Right cardiac atrium (tissue), 5 donors: ENCODE measurements at regions not wholly inside any gene's neighbourhood (a gene's known extent, or its start where the extent isn't known, plus 50 kb on each side); places are given as distances from the start of the nearest gene placed in this dataset.

ENCODE experiments used
- ATAC-seq, 2 donors: fragments of 200-7000 bp; cut with Tn5 transposase; one replicate each; pipeline versions ENCODE4 v1.8.0 to v1.9.1; 2020; ENCODE audit warnings: moderate library complexity in 2 of 2, mild to moderate bottlenecking in 1 of 2
- DNase-seq, 3 donors: peaks; one replicate each; pipeline ENCODE4 v3.0.0-alpha.2; 2020
- H3K27ac ChIP-seq: one replicate; pipeline ENCODE4 v1.5.1; 2013; ENCODE audit warnings: mild to moderate bottlenecking, low read length, control low read depth, moderate library complexity
- H3K27me3 ChIP-seq: one replicate; pipeline ENCODE4 v1.6.1; 2013; ENCODE audit not compliant: control insufficient read depth, insufficient read depth
- H3K4me1 ChIP-seq: one replicate; pipeline ENCODE4 v1.6.1; 2013; ENCODE audit warnings: low read length; ENCODE audit not compliant: control insufficient read depth, insufficient read depth
- H3K4me3 ChIP-seq: one replicate; pipeline ENCODE4 v1.5.1; 2013; ENCODE audit warnings: low read length, control low read depth
- H3K9me3 ChIP-seq: one replicate; pipeline ENCODE4 v1.6.1; 2013; ENCODE audit warnings: low read length; ENCODE audit not compliant: control insufficient read depth
- WGBS: extraction: QIAGEN DNeasy Blood & Tissue Kit; methylation state at CpG from one replicate; pipeline ENCODE4 v1.1.7; 2013; 5-methylcytosine and 5-hydroxymethylcytosine counted together
- intact Hi-C, 4 donors: fragments of 100-400 bp; cut with DNase I; formaldehyde crosslinking; loops; one replicate each; pipeline versions ENCODE4 v1.11.0 to v1.14.0; 2022 to 2023
- donor health status: healthy with polysubstance abuse.
- donor health status: DM: no; HTN: yes; CAD: no.
- donor health status: DM: no; HTN: no; CAD: no.
- donor health status: DM: no; HTN: yes; CAD: no; lungs with severe emphysema.
- donor health status: DM: yes; HTN: yes; CAD: no.

DNA sequence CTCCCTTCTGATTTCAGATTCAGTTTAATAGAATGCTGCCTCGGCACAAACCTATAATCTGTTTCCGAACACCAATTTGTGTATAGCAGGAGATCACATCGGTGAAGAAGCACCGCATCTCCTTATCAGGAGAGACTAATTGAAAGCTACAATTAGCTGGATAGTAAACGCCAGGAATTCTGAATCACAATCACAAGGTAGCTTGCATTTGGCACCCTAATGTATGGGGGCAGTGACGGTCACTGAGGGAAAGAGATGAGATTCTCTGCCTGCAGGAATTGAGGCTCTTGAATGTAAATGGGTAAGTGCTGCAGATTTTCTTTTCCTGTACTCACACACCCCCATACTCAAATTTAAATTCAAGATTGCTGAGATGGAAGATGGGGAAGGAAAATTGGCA is 373.6 kb upstream of the ZNF608 start:
- H3K4me3 ChIP-seq, result no peak overlapping the region
- DNase-seq (no peak), ATAC-seq (no peak)
- H3K4me1 ChIP-seq, result no peaks in the 10 kb centered on the region
- H3K27ac ChIP-seq, result no peak overlapping the region
- H3K9me3 ChIP-seq, result no peaks in the 10 kb centered on the region
- H3K27me3 ChIP-seq, result no peaks in the 10 kb centered on the region
- WGBS, result 84% methylated on average over 6 of the region's 6 CpGs
- intact Hi-C loops, result no loop called here

GRCh38 chr5:125125031-125125823 is 378.8 kb upstream of the ZNF608 start:
- Histone ChIP-seq H3K9me3 (no peaks in the 10 kb centered on the region), H3K27me3 (no peaks in the 10 kb centered on the region), H3K27ac (no peak overlapping the region), H3K4me3 (no peak overlapping the region), H3K4me1 (no peaks in the 10 kb centered on the region)
- no peak for DNase-seq
- intact Hi-C loops, result no loop called here
- 57% methylated on average over 6 of the region's 6 CpGs for WGBS
- no peak for ATAC-seq

GRCh38 chr5:125126050-125126449 is 379.6 kb upstream of the ZNF608 start:
- DNase-seq (no peak), ATAC-seq (no peak)
- Histone ChIP-seq H3K27ac (no peak overlapping the region), H3K27me3 (no peaks in the 10 kb centered on the region), H3K4me1 (no peaks in the 10 kb centered on the region), H3K9me3 (no peaks in the 10 kb centered on the region), H3K4me3 (no peak overlapping the region)
- intact Hi-C loops, result no loop called here

GRCh38 chr5:125129151-125129806 is 382.8 kb upstream of the ZNF608 start:
- no peak for ATAC-seq
- Histone ChIP-seq H3K27ac (no peak overlapping the region), H3K4me3 (no peak overlapping the region), H3K9me3 (no peaks in the 10 kb centered on the region), H3K27me3 (no peaks in the 10 kb centered on the region), H3K4me1 (no peaks in the 10 kb centered on the region)
- DNase-seq, result no peak
- intact Hi-C loops, result no loop called here
- WGBS, result 93% methylated on average over 4 of the region's 4 CpGs

GRCh38 chr5:125130591-125130990 is 384.2 kb upstream of the ZNF608 start:
- H3K27me3 ChIP-seq, result no peaks in the 10 kb centered on the region
- no peak overlapping the region for H3K4me3 ChIP-seq
- H3K4me1 ChIP-seq, result no peaks in the 10 kb centered on the region
- WGBS, result 98% methylated on average over 2 of the region's 2 CpGs
- no peaks in the 10 kb centered on the region for H3K9me3 ChIP-seq
- ATAC-seq, result no peak
- intact Hi-C loops, result no loop called here
- H3K27ac ChIP-seq, result no peak overlapping the region
- DNase-seq, result no peak

GRCh38 chr5:125134216-125135081 is 388.0 kb upstream of the ZNF608 start:
- DNase-seq, result no peak
- intact Hi-C loops, result no loop called here
- H3K9me3 ChIP-seq, result no peaks in the 10 kb centered on the region

GRCh38 chr5:125137535-125137934 is 391.1 kb upstream of the ZNF608 start:
- ATAC-seq (no peak), DNase-seq (no peak)
- Histone ChIP-seq H3K27ac (no peak overlapping the region), H3K4me1 (no peaks in the 10 kb centered on the region), H3K4me3 (no peak overlapping the region), H3K27me3 (no peaks in the 10 kb centered on the region), H3K9me3 (no peaks in the 10 kb centered on the region)
- WGBS, result 86% methylated on average over 3 of the region's 3 CpGs
- intact Hi-C loops, result no loop called here

More at GRCh38 chr5:125134216-125135081, 388.0 kb upstream of the ZNF608 start:
- H3K4me3 ChIP-seq, result no peak overlapping the region
- no peaks in the 10 kb centered on the region for H3K4me1 ChIP-seq
- WGBS, result 66% methylated on average over 3 of the region's 3 CpGs
- H3K27ac ChIP-seq, result no peak overlapping the region
- ATAC-seq, result no peak
- no peaks in the 10 kb centered on the region for H3K27me3 ChIP-seq

- DNase-seq (no peak), ATAC-seq (no peak)
- Histone ChIP-seq H3K27ac (no peak overlapping the region), H3K27me3 (no peaks in the 10 kb centered on the region), H3K9me3 (no peaks in the 10 kb centered on the region), H3K4me1 (no peaks in the 10 kb centered on the region), H3K4me3 (no peak overlapping the region)
- intact Hi-C loops, result no loop called here
- WGBS, result 42% methylated on average over 1 of the region's 1 CpG
Measured at GRCh38 chr5:125138266-125138665, 391.8 kb upstream of the ZNF608 start.

GRCh38 chr5:125139590-125139989 is 393.2 kb upstream of the ZNF608 start:
- Histone ChIP-seq H3K4me3 (no peak overlapping the region), H3K27ac (no peak overlapping the region), H3K4me1 (no peaks in the 10 kb centered on the region), H3K9me3 (no peaks in the 10 kb centered on the region), H3K27me3 (no peaks in the 10 kb centered on the region)
- over 99% methylated on average over 2 of the region's 2 CpGs for WGBS
- DNase-seq, result no peak
- intact Hi-C loops, result no loop called here
- no peak for ATAC-seq

- intact Hi-C loops, result no loop called here
- WGBS, result 82% methylated on average over 4 of the region's 4 CpGs
Measured at GRCh38 chr5:125140220-125140619, 393.8 kb upstream of the ZNF608 start.

DNA sequence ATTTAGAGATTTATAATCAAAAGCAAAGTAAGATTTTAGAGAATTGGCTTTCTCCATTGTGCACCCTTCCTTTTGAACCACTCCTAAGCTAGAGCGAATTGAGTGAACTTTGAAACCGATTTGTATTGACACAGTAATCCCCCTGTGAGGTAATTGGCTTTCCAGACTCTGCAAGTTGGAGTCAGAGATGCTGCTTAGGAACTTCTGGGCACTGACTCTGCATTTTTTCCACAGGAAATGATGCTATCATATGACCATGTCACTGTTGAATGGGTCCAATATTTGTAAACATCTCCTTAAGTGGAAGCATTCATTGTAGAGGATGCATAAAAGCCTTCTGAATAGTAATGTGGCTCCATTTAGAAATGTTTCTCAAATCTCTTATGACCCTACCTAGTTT is 394.4 kb upstream of the ZNF608 start:
- Histone ChIP-seq H3K4me1 (no peaks in the 10 kb centered on the region), H3K4me3 (no peak overlapping the region), H3K27me3 (no peaks in the 10 kb centered on the region), H3K9me3 (no peaks in the 10 kb centered on the region), H3K27ac (no peak overlapping the region)
- intact Hi-C loops, result no loop called here
- 42% methylated on average over 2 of the region's 2 CpGs for WGBS
- peak; percentile 41 to 55 for ATAC-seq
- DNase-seq, result no peak

More at GRCh38 chr5:125140220-125140619, 393.8 kb upstream of the ZNF608 start:
- Histone ChIP-seq H3K4me1 (no peaks in the 10 kb centered on the region), H3K4me3 (no peak overlapping the region), H3K9me3 (no peaks in the 10 kb centered on the region), H3K27me3 (no peaks in the 10 kb centered on the region), H3K27ac (no peak overlapping the region)
- ATAC-seq (no peak), DNase-seq (no peak)
